ENCODE measurements at regions not wholly inside any gene's neighbourhood (a gene's known extent, or its start where the extent isn't known, plus 50 kb on each side); places are given as distances from the start of the nearest gene placed in this dataset.

- 94% methylated on average over 2 of the region's 2 CpGs for WGBS (ENCODE audit: insufficient coverage)
- Mint-ChIP-seq H3K27me3 (no peaks in the 10 kb centered on the region), H3K9me3 (ENCODE audit: insufficient read depth) (no peaks in the 10 kb centered on the region), H3K27ac (no peak overlapping the region), H3K4me3 (no peak overlapping the region), H3K4me1 (no peaks in the 10 kb centered on the region)
- no peak overlapping the region for H3K4me3 ChIP-seq (ENCODE audit: control extremely low read depth in 1 of 5, extremely low read depth in 1 of 5, insufficient read depth in 1 of 5, low read depth in 2 of 5, low read length in 4 of 5)
- H3K79me2 ChIP-seq (ENCODE audit: control insufficient read depth, insufficient read depth, low read length), result no peaks in the 10 kb centered on the region
- no peaks in the 10 kb centered on the region for H3K4me1 ChIP-seq (ENCODE audit: control insufficient read depth in 2 of 2, insufficient read depth in 2 of 2, low read length in 2 of 2)
- no peak for ATAC-seq (ENCODE audit: low read depth)
- no peak overlapping the region for H3K9ac ChIP-seq (ENCODE audit: low read length)
- no peak overlapping the region for H3K4me2 ChIP-seq (replicated peaks; ENCODE audit: low read depth, low read length, poor library complexity, severe bottlenecking)
- H3K27me3 ChIP-seq (replicated peaks in 1 of 4; ENCODE audit: control extremely low read depth in 1 of 4, control insufficient read depth in 3 of 4, insufficient read depth in 4 of 4, low read length in 3 of 4), result no peaks in the 10 kb centered on the region
- no peaks in the 10 kb centered on the region for H3K9me3 ChIP-seq (ENCODE audit: control extremely low read depth in 1 of 3, control insufficient read depth in 2 of 3, insufficient read depth in 1 of 3, low read length in 2 of 3)
- no peak overlapping the region for H3K27ac ChIP-seq (ENCODE audit: low read length in 2 of 2)
- H4K20me1 ChIP-seq (ENCODE audit: control insufficient read depth, insufficient read depth, low read length, poor library complexity, severe bottlenecking), result no peaks in the 10 kb centered on the region
- TF ChIP-seq EZH2 (IDR thresholded peaks at IDR 0.05; ENCODE audit: borderline replicate concordance, insufficient read depth, low read depth, low read length, poor library complexity, severe bottlenecking) (no peak), CTCF (IDR thresholded peaks at IDR 0.05) (no peak)
- intact Hi-C loops (cut with micrococcal nuclease), result no loop called here
- ChIA-PET CTCF (no interaction called here), POLR2A (no interaction called here)
- H3K36me3 ChIP-seq (replicated peaks in 1 of 2; ENCODE audit: control extremely low read depth in 1 of 2, control insufficient read depth in 1 of 2, extremely low read depth in 1 of 2, insufficient read depth in 2 of 2, low read length in 1 of 2), result no peaks in the 10 kb centered on the region
- H2AFZ ChIP-seq (ENCODE audit: insufficient read depth, low read depth, low read length, poor library complexity, severe bottlenecking), result no peak overlapping the region
- no peak for DNase-seq
These were observed 191.2 kb upstream of the PELI2 start for GRCh38 chr14:55927028-55927427.

GRCh38 chr14:55928276-55928675 lies 189.9 kb upstream of the PELI2 start:
- Mint-ChIP-seq H3K4me3 (no peak overlapping the region), H3K4me1 (no peaks in the 10 kb centered on the region), H3K27ac (no peak overlapping the region), H3K27me3 (no peaks in the 10 kb centered on the region), H3K9me3 (ENCODE audit: insufficient read depth) (no peaks in the 10 kb centered on the region)
- Histone ChIP-seq H3K4me1 (ENCODE audit: control insufficient read depth in 2 of 2, insufficient read depth in 2 of 2, low read length in 2 of 2) (no peaks in the 10 kb centered on the region), H3K27me3 (replicated peaks in 1 of 4; ENCODE audit: control extremely low read depth in 1 of 4, control insufficient read depth in 3 of 4, insufficient read depth in 4 of 4, low read length in 3 of 4) (no peaks in the 10 kb centered on the region), H3K79me2 (ENCODE audit: control insufficient read depth, insufficient read depth, low read length) (no peaks in the 10 kb centered on the region), H3K27ac (ENCODE audit: low read length in 2 of 2) (no peak overlapping the region), H3K4me2 (replicated peaks; ENCODE audit: low read depth, low read length, poor library complexity, severe bottlenecking) (no peak overlapping the region), H3K9me3 (ENCODE audit: control extremely low read depth in 1 of 3, control insufficient read depth in 2 of 3, insufficient read depth in 1 of 3, low read length in 2 of 3) (no peaks in the 10 kb centered on the region), H3K9ac (ENCODE audit: low read length) (no peak overlapping the region), H3K36me3 (replicated peaks in 1 of 2; ENCODE audit: control extremely low read depth in 1 of 2, control insufficient read depth in 1 of 2, extremely low read depth in 1 of 2, insufficient read depth in 2 of 2, low read length in 1 of 2) (no peaks in the 10 kb centered on the region), H4K20me1 (ENCODE audit: control insufficient read depth, insufficient read depth, low read length, poor library complexity, severe bottlenecking) (no peaks in the 10 kb centered on the region), H2AFZ (ENCODE audit: insufficient read depth, low read depth, low read length, poor library complexity, severe bottlenecking) (no peak overlapping the region), H3K4me3 (ENCODE audit: control extremely low read depth in 1 of 5, extremely low read depth in 1 of 5, insufficient read depth in 1 of 5, low read depth in 2 of 5, low read length in 4 of 5) (no peak overlapping the region)
- ATAC-seq (ENCODE audit: low read depth) (no peak), DNase-seq (no peak)
- POLR2A ChIA-PET, result no interaction called here
- CTCF ChIA-PET, result no interaction called here
- no CpG with 5 or more reads among the region's 2 CpGs for WGBS (ENCODE audit: insufficient coverage)
- TF ChIP-seq CTCF (IDR thresholded peaks at IDR 0.05) (no peak), EZH2 (IDR thresholded peaks at IDR 0.05; ENCODE audit: borderline replicate concordance, insufficient read depth, low read depth, low read length, poor library complexity, severe bottlenecking) (no peak)
- intact Hi-C loops (cut with micrococcal nuclease), result no loop called here

Measured in B cell (primary cell).